Panc1 (cell line): ENCODE measurements at regions not wholly inside any gene's neighbourhood (a gene's known extent, or its start where the extent isn't known, plus 50 kb on each side); places are given as distances from the start of the nearest gene placed in this dataset.
"Not testable (repeated sequence)": the region's sequence is repeated elsewhere in the genome, so short reads cannot be mapped to it uniquely, and the experiment has no call there.

Experiments used
- POLR2AphosphoS5 ChIP-seq: IDR thresholded peaks from 2 replicates; pipeline ENCODE4 v1.6.1; 2012; ENCODE audit warnings: mild to moderate bottlenecking, low read depth, low read length, moderate library complexity
- SIN3A ChIP-seq: IDR thresholded peaks from 2 replicates; pipeline ENCODE4 v1.6.1; 2012; ENCODE audit warnings: low read depth, mild to moderate bottlenecking, low read length, moderate library complexity, borderline replicate concordance; ENCODE audit not compliant: insufficient read depth
- TCF7L2 ChIP-seq: IDR thresholded peaks from 2 replicates; pipeline ENCODE4 v1.6.1; 2011; ENCODE audit warnings: mild to moderate bottlenecking, low read depth, low read length, inconsistent platforms
- TF ChIP-seq, protein P1 (sequence below): fragments of 450-650 bp; IDR thresholded peaks from 2 replicates; pipeline ENCODE4 v1.5.1; 2017; ENCODE audit warnings: mild to moderate bottlenecking
- TF ChIP-seq, protein P2 (sequence below), 2 experiments: IDR thresholded peaks; 2 replicates each; pipeline ENCODE4 v1.6.1; 2011 to 2012; ENCODE audit warnings: low read depth in 2 of 2, control low read depth in 1 of 2, low read length in 1 of 2, mild to moderate bottlenecking in 1 of 2, moderate library complexity in 1 of 2; ENCODE audit not compliant: insufficient read depth in 1 of 2

DNA sequence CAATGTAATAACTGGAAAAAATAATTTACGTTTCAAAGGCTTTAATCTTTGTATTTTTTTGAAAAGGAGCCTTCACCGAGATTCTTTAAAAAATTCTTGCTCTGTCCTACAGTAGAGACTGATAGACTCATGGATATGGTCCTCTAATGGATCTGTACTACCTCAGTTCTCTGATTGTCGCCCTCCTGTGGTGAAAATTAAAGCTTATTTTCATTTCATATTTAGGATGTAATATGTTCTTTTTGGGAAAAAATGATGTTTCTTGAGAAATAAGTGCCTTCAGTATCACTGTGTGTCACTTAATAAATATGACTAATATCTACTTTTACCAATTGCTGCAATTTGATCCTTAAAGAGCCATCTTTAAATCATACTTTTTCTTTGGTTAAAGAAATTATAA, 4593.3 kb upstream of the OR11H1 start:
- TF ChIP-seq, protein P1, sequence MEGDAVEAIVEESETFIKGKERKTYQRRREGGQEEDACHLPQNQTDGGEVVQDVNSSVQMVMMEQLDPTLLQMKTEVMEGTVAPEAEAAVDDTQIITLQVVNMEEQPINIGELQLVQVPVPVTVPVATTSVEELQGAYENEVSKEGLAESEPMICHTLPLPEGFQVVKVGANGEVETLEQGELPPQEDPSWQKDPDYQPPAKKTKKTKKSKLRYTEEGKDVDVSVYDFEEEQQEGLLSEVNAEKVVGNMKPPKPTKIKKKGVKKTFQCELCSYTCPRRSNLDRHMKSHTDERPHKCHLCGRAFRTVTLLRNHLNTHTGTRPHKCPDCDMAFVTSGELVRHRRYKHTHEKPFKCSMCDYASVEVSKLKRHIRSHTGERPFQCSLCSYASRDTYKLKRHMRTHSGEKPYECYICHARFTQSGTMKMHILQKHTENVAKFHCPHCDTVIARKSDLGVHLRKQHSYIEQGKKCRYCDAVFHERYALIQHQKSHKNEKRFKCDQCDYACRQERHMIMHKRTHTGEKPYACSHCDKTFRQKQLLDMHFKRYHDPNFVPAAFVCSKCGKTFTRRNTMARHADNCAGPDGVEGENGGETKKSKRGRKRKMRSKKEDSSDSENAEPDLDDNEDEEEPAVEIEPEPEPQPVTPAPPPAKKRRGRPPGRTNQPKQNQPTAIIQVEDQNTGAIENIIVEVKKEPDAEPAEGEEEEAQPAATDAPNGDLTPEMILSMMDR: peak; percentile 30; the same call in 1 of the 2 replicates
- not testable (repeated sequence) for TF ChIP-seq TCF7L2, SIN3A, POLR2AphosphoS5
- TF ChIP-seq, protein P2, sequence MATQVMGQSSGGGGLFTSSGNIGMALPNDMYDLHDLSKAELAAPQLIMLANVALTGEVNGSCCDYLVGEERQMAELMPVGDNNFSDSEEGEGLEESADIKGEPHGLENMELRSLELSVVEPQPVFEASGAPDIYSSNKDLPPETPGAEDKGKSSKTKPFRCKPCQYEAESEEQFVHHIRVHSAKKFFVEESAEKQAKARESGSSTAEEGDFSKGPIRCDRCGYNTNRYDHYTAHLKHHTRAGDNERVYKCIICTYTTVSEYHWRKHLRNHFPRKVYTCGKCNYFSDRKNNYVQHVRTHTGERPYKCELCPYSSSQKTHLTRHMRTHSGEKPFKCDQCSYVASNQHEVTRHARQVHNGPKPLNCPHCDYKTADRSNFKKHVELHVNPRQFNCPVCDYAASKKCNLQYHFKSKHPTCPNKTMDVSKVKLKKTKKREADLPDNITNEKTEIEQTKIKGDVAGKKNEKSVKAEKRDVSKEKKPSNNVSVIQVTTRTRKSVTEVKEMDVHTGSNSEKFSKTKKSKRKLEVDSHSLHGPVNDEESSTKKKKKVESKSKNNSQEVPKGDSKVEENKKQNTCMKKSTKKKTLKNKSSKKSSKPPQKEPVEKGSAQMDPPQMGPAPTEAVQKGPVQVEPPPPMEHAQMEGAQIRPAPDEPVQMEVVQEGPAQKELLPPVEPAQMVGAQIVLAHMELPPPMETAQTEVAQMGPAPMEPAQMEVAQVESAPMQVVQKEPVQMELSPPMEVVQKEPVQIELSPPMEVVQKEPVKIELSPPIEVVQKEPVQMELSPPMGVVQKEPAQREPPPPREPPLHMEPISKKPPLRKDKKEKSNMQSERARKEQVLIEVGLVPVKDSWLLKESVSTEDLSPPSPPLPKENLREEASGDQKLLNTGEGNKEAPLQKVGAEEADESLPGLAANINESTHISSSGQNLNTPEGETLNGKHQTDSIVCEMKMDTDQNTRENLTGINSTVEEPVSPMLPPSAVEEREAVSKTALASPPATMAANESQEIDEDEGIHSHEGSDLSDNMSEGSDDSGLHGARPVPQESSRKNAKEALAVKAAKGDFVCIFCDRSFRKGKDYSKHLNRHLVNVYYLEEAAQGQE (IDR thresholded peaks at IDR 0.05; ENCODE audit: insufficient read depth in 1 of 2, low read depth in 2 of 2, low read length in 1 of 2): not testable (repeated sequence)
